GM19463 (cell line): ENCODE measurements at regions not wholly inside any gene's neighbourhood (a gene's known extent, or its start where the extent isn't known, plus 50 kb on each side); places are given as distances from the start of the nearest gene placed in this dataset.
"Not testable (repeated sequence)": the region's sequence is repeated elsewhere in the genome, so short reads cannot be mapped to it uniquely, and the experiment has no call there.

Source experiments
- ATAC-seq: cut with Tn5 transposase; IDR thresholded peaks from one replicate; pipeline ENCODE4 v1.9.1; 2021; ENCODE audit warnings: mild to moderate bottlenecking, moderate library complexity; ENCODE audit not compliant: unreplicated experiment

- ATAC-seq = not testable (repeated sequence)
Observed at GRCh38 chr11:25488176-25488575, 843.8 kb upstream of the ANO3 start.

DNA sequence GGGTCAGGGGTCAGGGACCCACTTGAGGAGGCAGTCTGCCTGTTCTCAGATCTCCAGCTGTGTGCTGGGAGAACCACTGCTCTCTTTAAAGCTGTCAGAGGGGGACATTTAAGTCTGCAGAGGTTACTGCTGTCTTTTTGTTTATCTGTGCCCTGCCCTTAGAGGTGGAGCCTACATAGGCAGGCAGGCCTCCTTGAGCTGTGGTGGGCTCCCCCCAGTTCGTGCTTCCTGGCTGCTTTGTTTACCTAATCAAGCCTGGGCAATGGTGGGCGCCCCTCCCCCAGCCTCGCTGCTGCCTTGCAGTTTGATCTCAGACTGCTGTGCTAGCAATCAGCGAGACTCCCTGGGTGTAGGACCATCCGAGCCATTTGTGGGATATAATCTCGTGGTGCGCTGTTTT is 830.5 kb upstream of the ANO3 start:
- ATAC-seq = not testable (repeated sequence)

DNA sequence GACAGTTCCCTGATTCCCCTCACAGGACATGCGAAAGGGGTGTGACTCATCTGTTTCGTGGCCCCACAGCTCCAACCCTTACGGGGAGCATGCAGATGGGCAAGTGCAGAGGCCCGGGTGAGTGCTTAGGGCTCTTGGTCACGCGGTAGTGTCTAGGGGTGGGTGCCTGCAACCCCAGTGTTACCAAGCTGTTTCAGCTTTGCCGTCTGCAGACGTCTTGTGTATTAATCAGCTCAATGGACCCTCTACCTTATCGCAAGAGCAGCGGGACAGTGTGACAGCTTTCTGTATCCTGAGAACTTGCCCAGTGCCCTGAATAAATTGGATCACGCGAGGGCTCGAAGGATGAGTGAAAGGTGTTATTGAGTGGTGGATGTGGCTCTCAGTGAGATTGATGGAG is 816.4 kb upstream of the ANO3 start:
- ATAC-seq = no peak

GRCh38 chr11:25520459-25520858 is 811.5 kb upstream of the ANO3 start:
- no peak for ATAC-seq

DNA sequence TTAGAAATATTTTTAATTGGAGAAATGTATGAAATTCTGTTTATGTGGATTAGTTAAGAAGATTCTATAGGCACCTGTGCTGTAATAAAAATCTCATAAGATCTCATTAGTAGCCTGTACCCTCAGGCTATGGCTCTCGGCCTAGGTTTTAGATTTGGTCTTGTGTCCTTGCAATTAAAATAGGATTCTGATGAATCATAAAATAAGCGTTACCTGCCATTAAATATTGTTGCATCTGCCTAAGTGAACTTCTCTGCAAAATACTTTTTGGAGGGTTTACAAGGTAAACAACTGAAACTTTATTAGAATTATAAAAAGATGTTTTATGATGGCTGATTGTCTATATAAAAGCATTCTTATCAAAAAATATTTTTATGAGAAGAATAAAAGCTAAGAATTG is 804.1 kb upstream of the ANO3 start:
- ATAC-seq = no peak

- no peak for ATAC-seq
Observed at GRCh38 chr11:25529572-25529971, 802.4 kb upstream of the ANO3 start.

DNA sequence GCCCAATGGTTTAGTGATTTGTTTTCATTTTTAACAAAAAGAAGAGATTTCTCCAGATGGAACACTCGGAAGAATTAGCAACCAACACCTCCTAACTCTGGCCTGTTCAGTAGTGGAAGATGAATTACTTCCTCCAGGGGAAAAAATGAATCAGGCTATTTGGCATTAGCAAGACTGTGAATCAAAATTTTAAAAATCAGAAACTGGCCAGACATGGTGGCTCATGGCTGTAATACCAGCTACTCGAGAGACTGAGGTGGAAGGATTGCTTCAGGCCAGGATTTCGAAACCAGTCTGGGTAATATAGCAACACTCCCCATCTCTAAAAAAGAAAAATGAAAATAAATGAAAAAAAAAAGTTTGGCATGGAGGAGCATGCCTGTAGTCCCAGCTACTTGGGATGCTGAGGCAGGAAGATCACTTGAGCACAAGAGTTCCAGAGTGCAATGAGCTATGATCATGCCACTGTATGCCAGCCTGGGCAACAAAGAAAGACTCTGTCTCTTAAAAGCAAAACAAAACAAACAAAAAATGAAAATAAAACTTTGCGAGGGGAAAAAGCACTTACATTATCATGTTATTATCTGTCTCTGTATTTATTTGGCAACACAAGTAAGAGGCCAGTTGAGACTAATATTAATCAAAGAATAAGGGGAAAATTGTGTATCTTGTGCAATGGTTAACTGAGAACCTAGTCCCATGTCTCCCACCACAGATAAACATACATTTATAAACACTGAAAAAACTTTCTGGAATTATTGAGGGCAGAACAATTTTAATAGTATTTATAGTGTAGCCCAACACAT is 796.3 kb upstream of the ANO3 start:
- ATAC-seq = no peak

GRCh38 chr11:25536289-25536688 is 795.6 kb upstream of the ANO3 start:
- no peak for ATAC-seq

- no peak for ATAC-seq
Observed at GRCh38 chr11:25537393-25537792, 794.5 kb upstream of the ANO3 start.

- no peak for ATAC-seq
Observed at GRCh38 chr11:25547292-25547691, 784.6 kb upstream of the ANO3 start.

- no peak for ATAC-seq
Observed at GRCh38 chr11:25562417-25562816, 769.5 kb upstream of the ANO3 start.

DNA sequence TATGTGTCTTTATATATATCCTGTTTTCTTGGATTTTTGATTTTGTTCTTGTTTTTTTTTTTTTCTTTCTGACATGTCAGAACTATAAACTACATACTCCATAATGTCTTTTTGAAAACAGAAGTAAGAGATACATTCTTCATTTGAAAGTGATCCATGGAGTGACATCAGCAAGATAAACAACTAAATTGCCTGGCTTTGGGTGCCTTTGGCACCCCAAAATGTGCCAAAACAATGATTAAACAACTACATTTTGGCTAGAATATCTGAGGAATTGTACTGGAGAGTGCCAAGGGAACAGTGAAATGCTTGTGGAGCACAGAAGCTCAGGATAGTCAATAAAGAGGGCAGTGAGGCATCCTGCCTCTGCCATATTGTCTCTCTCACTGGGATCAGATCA is 766.1 kb upstream of the ANO3 start:
- ATAC-seq = no peak

DNA sequence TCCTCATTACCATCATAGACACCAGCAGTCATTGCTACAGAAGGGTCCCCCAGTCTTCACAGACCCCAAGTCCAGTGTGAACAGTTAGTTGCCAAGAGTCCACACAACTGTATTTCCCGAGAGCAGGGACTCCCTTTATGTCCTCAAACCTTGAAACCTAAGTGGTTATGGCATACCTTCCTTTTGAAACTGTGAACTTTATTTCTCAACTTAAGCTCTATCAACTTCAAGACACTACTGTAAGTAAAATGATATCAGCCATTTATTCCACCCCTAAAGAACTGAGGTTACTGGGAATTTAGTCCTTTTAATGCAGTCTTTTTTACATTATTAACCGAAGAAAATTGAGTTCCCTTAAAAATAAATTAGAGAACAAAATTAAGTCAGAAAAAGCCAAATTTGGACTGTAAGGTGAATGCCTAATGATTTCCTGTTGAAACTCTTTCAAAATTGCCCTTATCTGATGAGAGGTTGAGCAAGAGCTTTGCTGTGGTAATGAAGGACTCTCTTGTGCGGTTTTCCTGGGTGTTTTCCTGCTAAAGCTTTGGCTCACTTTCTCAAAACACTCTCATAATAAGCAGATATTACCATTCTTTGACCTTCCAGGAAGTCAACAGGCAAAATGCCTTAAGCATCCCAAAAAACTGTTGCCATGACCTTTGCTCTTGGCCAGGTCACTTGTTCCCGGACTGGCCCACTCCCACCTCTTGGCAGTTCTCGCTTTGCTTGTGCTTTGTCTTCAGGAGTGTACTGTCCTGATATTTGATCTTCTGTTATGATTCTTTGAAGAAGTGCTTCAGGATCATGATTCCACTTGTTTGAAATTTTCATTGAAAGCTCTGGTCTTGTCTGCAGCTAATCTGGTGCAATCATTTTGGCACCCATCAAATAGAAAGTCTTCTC is 765.4 kb upstream of the ANO3 start:
- no peak for ATAC-seq

DNA sequence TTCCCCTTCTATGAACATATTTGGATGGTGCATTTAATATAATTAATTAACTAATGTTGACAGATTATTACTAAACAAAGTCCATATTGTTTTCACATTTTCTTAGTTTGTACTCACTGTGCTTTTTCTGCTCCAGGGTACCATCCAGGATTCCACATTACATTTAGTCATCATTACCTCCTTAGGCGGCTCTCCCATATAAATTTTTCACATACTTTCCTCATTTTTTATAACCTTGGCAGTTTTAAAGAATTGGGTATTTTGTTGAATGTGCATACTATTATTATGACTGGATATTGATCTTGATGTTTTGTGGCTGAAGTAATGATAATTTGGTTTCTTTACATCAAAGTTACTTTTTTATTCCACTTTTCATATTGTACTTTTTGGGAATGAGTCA is 755.6 kb upstream of the ANO3 start:
- no peak for ATAC-seq

DNA sequence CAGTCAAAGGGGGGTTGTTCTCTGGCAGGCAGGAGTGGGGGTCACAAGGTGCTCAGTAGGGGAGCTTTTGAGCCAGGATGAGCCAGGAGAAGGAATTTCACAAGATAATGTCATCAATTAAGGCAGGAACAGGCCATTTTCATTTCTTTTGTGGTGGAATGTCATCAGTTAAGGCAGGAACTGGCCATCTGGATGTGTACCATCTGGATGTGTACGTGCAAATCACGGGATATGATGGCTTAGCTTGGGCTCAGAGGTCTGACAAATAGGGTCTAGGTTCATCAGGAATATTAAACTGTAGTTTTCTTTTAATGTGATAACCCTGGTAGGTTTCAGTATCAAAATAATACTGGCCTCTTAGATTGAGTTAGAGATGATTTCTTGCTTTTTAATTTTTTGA is 752.4 kb upstream of the ANO3 start:
- ATAC-seq = not testable (repeated sequence)

- ATAC-seq = no peak
Observed at GRCh38 chr11:25583596-25583995, 748.3 kb upstream of the ANO3 start.

GRCh38 chr11:25587496-25587895 is 744.4 kb upstream of the ANO3 start:
- no peak for ATAC-seq

DNA sequence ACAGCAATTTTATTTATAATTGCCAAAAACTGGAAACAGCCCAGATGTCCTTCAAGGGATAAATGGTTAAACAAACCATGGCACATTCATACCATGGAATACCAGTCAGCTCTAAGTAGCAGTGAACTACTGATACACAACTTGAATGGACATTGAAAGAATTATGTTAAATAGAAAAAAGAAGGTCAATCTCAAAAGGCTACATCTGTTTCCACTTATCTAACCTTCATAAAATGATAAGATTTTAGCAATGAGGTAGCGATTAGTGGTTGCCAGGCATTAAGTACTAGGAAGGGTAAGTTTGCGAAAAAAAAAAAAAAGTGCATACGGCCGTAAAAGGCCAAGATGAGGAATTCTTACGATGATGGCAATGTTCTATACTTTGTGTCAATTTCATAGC is 738.7 kb upstream of the ANO3 start:
- ATAC-seq = no peak

DNA sequence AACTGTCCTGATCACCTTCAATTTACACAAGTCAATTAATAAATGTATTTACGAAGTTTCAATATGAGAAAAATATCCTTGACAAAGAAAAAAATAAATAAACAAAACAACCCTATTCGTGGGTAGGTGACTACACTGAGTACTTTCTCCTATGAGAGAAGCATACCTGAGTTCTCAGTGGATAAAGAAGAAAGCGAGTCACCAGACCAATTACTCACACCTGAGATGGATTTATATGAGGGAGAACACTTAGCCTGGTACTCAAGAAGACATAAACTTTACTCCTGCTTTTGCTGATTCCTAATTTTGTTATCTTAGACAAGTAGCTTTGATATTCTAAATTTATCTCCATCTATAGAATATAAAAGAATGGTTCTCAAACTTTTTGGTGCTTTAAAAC is 735.2 kb upstream of the ANO3 start:
- ATAC-seq = no peak

DNA sequence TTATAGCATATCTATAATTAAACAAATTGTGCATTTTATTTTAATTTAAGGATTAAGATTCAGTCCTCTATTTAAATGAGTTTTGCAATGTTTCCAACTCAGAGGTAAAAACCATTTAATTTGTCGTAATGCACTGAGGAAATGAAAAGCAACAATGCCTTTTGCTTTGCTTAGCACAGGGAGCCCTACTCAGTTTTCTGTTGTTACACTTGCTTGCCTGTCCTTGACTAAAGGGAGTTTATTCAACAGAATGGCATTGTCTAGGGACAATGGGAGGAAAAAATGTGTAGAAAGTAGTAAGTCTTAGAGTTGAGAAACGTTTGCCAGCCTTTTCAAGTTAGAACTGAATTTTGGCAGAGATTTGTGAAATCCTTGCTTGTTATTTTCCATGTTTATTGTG is 734.2 kb upstream of the ANO3 start:
- no peak for ATAC-seq

- ATAC-seq = no peak
Observed at GRCh38 chr11:25602149-25602548, 729.8 kb upstream of the ANO3 start.

DNA sequence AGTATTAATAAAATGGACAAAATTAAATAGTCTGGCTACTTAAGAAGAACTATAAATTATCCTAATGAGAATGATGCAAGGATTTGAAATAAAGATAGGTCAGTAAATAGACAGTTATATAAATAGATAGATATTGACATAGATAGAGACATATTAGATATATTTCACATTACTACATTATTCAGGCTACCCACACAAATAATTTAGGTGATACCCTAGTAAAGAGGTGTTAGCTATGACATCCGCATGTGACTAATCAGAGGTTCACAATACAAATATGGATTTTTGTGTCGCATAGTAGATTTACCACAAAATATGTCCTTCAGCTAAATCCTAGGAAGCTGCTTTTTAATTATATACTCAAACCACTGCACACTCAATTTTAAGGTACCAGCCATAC is 729.0 kb upstream of the ANO3 start:
- ATAC-seq = no peak
